HG03565 (cell line): ENCODE measurements at regions not wholly inside any gene's neighbourhood (a gene's known extent, or its start where the extent isn't known, plus 50 kb on each side); places are given as distances from the start of the nearest gene placed in this dataset.
A peak's percentile ranks its signal among the peaks of the same experiment; 100 is the strongest.
"Not testable (repeated sequence)": the region's sequence is repeated elsewhere in the genome, so short reads cannot be mapped to it uniquely, and the experiment has no call there.

Source experiments
- ATAC-seq: cut with Tn5 transposase; IDR thresholded peaks from one replicate; pipeline ENCODE4 v1.9.1; 2021; ENCODE audit warnings: mild to moderate bottlenecking, moderate library complexity; ENCODE audit not compliant: unreplicated experiment

DNA sequence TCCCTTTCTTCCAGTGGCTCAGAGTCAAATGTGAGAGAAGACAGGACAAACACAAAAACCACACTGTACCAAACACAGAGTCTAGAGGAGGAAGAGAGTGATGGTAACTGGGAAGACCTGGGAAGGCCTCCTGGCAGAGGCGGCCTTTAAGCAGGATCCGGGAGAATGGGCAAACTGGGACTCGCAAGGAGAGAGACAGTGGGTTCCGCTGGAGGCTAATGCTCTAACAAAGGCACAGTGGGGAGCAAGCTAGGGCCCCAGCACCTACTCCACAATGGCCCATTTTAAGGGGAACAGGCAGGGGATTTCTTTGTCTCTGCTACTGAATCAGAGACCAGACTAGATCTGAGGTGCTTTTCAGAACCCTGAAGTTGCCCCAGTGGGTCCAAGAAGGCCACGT lies 81.4 kb upstream of the HES1 start:
- no peak for ATAC-seq

DNA sequence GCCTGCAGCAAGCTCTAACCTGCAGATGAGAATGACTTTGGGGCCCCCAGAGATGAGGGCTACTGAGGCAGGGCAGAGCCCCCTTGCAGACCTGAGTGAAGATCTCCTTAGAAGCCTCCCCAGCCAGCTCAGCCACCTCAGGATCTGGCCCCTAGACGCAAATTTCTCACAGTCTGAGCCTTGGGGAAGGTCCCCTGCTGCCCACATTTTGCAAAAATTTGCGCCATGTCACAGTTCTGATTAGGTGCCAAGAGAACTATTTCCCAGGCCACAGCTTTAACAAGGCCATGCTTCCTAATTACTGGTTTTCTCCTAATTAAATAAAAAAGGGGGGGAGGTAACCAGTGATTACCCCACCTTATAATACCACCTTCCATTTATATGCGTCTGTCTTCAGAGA lies 81.0 kb upstream of the HES1 start:
- ATAC-seq: no peak

DNA sequence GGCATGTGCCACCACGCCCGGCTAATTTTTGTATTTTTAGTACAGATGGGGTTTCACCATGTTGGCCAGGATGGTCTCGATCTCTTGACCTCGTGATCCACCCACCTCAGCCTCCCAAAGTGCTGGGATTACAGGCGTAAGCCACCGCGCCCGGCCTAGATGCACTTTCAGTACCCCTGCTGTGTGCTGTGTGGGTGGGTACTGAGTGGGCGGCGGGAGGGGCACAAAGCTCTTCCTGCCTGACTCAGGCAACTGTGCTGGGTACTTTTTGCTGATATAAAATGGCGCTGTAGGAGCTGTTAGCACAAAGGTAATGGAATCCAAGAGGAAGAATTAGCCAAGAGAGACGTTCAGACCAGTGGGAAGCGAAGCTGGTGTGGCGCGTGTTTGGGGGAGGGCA lies 79.6 kb upstream of the HES1 start:
- ATAC-seq: not testable (repeated sequence)

DNA sequence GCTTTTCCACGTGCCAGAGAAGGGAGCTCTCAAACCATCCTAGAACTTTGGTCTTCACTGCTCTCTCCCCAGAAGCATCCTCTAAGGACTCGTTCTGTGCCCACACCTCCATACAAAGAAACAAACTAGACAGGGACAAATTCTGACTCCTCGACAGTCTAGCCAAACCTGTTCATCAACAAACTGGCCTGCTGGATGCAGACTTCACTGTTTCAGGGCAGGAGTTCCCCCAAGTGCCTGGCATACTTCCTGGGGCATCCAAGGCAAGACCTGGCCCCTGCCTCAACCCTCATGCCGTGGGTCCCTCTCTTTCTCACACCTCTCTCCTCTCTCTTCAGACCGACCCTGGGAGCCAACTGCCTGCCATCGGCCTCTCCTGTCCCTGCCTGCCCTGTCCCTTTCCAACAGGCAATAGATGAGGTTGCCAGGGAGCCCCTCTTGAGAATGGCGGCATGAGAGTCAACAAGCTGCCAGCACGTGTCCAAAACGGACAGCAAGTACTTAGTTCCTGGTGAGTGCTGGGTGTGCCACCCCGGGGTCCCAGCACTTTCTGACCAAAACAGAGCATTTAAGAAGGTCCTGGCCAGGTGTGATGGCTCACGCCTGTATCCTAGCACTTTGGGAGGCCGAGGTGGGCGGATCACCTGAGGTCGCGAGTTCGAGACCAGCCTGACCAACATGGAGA lies 79.1 kb upstream of the HES1 start:
- no peak for ATAC-seq

DNA sequence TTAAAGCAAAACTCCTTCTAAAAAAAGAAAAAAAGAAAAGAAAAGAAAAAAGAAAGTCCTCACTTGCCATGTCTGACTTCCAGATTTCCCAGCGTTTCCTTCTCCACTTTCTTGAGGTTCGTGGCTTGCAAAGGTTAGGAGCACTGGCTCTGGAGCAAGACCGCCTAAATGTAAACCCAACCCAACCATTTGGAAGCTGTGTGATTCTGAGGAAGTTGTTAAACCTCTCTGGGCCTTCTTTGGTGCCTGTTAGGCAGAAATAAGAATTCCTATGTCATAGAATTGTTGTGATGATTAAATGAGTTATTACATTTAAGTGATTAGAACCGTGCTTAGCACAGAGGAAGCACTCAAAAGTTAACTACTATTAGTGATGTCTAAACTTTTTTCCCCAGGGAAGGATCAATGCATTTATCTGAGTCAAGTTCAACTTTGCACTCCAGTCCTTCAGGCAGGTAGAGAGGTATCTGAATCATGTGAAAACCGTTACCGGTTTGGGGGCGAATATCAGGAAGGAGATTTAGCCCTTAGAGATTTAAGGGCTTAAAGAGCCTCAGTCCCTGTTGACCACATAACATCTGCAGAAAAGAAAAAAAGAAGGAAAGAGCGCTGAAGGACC lies 78.3 kb upstream of the HES1 start:
- no peak for ATAC-seq

DNA sequence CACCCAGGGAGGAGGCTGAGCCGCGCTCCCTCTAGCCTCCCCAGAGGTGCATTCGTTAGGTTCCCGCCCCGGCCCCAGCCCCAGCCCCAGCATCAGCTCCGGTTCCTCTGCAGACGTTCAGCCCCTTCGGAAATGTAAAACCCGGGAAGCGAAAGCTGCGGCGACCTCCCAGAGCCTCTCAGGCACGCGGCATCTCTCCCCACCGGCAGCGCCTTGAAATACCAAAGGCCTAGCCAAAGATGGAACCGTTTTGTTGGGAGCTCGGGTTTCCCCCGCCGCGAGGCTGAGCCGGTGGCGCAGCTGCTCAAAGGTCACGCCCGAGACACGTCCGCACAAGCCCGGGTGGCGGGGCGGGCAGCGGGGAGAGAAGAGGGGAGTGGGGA lies 77.8 kb upstream of the HES1 start:
- no peak for ATAC-seq

DNA sequence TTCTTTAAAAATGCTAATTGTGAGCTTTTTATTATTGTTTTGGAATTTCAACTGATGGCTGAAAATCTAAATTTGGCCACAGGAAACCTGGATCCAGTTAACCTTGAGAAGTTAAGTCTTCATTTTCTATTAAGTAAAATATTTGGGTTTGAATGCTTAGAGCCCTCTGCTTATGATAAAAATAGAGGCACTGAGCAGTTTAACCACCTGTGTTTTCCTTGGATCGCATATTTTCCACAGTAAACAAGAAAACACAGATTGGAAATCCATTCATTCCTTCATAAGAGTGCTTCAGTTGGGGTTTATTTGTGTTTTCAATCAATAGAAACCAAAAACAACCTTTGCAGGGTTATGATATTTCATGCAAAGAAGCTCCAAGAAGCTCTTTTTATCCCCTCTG lies 77.2 kb upstream of the HES1 start:
- no peak for ATAC-seq

DNA sequence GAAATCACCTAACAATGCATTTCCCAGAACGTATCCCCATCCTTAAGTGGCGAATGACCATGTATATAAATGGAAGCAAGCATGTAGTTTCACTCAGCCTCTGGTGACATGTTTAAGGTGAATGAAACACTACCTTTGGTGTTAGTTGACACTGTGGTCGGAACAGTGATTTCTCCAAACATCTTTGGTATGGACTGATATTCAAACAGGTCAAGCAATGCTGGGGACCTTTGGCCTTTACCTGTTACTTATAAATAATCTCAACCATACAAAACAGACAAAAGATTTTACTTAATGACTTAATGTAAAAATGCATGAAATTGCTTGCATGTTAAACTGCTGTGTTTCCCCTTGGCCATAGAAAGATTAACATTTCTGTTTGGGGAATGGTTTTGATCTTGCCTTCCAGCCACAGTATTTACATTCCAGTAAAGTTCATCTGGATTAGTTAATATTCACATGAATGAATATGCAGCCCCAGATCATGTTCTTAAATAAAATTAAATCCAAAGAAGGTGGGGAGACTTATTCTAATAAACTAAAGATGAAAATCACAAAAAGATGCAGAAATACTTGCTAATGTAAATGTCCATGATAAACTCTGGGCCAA lies 74.4 kb upstream of the HES1 start:
- ATAC-seq: no peak

DNA sequence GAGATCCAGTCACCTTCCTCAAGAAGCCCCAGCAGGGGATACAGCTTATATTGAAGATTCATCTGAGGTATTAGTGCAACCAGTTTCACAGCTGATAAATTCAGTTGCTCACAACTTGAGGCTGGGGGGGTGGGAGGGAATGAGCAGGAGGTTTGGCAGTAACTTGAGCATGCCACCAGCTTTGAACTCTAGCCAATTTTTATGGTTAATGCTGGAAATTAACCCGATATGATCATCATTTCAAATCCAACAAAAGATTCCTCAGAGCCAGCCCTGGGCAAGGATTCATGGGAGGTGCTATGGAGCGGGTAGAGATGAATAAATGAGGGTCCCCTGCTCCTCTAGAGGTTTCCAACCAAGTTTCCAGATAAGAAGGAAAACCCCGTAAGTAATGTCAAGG lies 73.1 kb upstream of the HES1 start:
- ATAC-seq: no peak

DNA sequence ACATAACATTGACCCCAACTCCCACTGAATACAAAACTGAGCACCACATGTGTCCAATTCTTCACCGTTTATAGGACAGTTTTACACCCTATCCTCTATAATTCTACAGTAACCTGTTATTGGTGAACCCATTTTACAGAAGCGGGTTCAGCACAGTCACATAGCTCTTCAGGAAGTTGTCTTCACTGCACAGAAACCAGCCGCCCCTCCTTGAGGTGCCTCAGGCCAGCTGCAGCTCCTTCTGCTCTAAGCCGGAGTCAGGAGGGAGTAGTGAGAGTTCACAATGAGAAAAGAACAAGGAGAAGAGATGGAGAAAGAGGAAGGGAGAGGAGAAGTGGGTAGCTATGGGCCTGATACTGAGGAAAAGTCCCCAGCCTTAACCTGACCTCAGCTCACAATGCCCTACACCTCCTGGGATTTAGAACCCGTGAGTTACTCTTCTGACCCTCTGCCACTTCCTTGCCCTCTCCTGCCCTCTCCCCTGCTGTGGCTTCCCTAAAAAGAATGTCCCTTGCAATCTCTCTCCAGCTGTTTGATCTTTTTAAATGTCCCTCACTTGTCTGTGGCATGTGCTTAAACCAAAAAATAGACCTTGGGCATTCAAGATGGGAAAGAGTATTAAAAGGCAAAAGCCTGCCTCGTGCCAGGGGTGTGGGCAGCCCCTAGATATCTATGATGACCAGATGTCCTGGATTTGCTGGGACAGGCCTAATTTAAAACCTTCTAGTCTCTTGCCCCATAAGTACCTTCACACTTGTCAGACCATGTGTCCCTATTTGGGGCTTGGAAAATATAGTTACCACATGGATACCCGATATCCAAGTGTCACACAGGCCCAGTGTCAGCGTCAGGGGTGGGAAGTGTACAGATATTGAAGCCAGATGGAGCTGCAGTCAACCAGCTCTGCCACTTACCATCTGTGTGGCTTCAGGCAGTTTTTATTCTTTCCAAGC lies 71.3 kb upstream of the HES1 start:
- ATAC-seq: no peak

DNA sequence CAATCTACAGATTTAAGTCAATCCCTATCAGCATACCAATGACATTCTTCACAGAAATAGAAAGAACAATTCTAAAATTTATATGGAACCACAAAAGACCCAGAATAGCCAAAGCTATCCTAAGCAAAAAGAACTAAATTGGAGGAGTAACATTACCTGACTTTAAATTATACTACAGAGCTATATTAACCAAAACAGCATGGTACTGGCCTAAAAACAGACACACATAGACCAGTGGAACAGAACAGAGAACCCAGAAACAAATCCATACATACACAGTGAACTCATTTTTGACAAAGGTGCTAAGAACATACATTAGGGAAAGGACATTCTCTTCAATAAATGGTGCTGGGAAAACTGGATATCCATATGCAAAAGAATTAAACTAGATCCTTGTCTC lies 68.6 kb upstream of the HES1 start:
- ATAC-seq: not testable (repeated sequence)

DNA sequence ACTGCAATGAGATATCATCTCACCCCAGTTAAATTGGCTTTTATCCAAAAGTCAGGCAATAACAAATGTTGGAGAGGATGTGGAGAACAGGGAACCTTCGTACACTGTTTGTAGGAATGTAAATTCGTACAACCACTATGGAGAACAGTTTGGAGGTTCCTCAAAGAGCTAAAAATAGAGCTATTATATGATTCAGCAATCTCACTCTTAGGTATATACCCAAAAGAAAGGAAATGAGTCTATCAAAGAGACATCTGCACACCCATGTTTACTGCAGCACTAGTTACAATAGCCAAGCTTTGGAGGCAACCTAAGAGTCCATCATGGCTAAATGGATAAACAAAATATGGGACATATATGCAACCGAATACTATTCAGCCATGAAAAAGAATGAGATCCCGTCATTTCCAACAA lies 68.0 kb upstream of the HES1 start:
- ATAC-seq: no peak

DNA sequence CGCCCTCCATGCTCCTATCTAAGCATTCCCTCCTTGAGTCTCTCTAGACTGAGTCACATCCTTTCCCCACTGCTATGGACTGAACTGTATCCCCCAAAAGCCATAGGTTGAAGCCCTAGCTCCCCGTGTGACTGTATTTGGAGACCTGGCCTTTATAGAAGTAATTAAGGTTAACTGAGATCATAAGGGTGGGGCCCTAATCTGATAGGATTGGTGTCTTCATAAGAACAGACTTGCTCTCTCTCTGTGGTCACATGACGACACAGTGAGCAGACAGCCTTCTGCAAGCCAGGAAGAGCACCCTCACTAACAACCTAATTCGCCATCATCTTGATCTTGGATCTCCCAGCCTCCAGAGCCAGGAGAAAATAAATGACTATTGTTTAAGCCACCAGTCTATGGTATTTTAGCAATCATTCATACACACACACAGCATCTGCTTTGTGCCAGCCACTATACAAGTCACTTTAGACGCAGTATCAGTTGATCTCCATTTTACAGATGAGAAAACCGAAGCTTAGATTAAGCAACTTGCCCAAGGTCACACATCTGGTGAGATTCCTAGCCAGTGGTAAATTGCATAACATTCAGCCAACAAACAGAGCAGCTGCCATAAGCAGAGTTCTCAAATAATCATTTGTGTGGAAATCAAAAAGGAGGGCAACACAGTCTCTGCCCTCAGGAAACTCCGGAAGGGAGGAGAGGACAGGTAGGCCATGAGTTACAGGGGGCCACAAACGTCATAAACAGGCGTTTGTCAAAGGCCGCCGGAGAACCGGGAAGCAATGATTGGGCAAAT lies 66.3 kb upstream of the HES1 start:
- ATAC-seq: no peak

DNA sequence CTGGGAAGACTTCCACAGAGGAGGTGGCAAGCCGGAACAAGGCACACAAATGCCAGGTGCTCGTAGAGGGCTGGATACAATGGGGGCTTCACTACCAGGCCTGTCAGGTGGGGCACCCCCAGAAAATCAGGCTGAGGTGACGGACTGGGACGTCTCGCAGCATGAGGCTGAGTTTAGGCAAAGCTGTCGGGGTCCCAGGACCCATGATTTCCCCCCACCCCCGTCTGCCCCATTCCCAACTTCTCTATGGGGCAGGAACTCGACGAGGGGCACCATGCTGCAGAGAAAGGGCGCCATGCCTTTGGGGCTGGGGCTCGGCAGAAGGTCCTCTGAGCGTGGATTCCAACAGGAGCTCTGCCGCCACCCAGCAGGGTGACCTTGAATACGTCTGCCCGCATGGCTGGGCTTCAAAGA lies 65.7 kb upstream of the HES1 start:
- ATAC-seq: no peak

DNA sequence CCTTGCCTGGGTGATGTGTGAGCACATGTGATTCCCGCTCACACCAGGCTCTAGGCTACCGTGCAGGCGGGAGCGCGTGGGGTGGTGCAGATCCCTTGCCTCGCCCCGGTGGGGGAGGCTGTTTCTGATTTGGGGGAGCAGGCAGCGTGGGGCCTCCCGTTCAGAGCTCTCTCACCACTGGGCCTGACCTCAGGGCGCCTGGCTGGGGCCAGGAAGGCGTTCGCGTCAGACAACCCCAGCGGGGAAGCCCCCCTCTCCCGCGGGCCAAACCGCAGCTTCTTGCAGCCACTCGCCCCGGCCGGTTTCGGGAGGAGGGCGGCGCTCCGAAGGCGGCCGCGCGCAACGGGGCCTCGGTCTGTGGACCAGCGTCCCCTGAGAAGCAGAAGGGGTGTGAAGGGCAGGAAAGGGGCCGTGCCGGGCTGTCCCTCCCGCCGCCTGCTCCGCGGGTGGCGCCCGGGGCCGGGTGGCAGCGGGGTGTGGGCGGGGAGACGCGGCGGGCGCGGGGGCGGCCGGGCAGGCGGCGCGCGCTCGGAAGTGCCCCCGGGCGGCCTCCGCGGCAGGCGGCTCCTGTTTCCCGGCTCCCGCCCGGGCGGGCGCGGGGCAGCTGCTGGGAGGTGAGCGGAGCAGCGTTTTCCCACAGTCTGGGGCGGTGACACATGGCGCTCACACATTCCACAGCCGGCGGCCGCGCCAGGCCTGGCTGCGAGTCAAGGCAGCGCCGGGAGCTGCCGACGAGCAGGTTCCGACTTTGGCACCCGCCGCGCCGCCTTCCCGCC lies 65.1 kb upstream of the HES1 start:
- ATAC-seq: peak; percentile 86

DNA sequence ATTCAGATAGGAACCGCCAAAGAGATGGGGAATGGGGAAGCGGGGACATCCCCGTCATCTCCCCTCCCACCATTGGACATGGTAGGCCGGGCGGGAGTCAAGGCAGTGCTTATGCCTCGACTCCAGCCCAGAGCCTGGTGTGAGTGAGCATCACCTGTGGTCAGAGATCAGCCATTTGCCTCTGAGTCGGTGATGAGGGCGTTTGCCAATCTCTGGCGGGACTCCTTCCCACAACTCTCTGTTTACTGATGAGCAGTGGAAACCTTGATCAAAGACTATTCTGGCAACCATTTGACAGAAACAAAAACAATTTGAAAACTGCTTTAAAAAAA lies 63.9 kb upstream of the HES1 start:
- no peak for ATAC-seq

DNA sequence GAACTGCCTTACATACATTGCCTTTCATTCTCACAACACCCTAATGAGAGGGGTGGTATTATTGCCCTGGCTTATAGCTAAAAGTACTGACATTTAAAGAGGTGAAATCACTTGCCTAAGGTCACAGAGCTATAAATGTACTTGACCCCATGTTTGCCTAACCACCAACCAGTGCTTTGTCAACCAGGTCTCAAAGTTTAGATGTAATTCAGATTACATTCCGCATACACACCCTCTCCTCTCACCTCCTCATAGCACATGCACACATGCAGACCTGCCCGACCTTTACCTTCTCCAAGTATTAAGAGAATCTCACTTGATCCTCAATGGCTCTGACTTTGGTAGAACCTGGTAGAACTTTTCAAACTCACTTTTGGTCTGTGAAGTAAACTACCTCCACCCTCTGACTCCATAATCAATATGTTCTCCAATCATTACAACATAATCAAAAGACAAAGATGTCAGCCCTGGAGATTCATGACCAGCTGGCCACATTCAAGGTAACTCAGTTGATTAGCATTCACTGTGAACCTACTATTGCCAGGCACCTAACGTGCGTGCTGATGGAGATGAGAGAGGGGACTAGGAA lies 63.2 kb upstream of the HES1 start:
- ATAC-seq: no peak

DNA sequence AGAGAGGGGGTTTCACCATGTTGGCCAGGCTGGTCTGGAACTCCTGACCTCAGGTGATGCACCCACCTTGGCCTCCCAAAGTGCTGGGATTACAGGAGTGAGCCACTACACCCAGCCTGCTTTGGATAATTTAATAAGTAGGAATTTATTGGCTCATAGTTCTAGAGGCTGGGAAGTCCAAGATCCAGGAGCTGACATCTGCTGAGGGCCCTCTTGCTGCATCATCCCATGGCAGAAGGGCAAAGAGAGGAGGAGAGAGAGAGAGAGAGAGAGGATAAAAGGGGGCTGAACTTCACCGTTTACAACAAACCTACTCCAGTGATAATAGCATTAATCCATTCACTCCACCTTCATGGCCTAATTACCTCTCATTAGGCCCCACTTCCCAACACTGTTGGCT lies 62.0 kb upstream of the HES1 start:
- ATAC-seq: no peak

DNA sequence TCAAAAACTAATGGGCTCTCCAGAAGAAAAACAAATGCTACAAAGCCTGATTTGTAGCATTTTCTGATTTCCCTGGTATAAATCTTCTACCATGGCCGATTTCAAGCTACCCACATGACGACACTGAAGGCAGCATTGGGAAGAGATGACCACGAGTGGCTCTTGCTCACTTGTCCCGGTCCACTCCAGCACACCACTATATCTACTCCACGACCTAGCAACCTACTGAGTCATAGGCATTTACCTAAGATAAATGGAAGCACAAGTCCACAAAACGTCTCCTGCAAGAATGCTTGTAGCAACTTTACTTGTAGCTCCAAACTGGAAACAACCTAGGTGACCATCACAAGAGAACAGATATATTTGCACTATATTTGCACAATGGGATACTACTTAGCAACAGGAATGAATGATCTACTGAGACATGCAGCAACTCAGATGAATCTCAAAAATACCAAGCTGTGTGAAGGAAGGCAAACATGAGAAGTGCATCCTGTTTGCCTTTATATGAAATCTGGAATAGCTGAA lies 60.8 kb upstream of the HES1 start:
- no peak for ATAC-seq
